Endothelial cell of umbilical vein (primary cell): ENCODE measurements at regions not wholly inside any gene's neighbourhood (a gene's known extent, or its start where the extent isn't known, plus 50 kb on each side); places are given as distances from the start of the nearest gene placed in this dataset.

Experiments used
- BruUV-seq: library from RNA; stranded (reverse); fragments of 400-500 nt; replicated peaks from 2 replicates; lab custom pipeline; 2021; lab: Mats Ljungman, UMichigan
- CTCF ChIA-PET: fragments of 300-600, 350-600 bp; sonication (Branson Sonifier 250); formaldehyde crosslinking; loops from one replicate; lab custom pipeline; 2021; ENCODE audit warnings: antibody characterized with exemption, inconsistent platforms; lab: Charles Lee
- POLR2A ChIA-PET: fragments of 300-600, 350-600 bp; sonication (Branson Sonifier 250); formaldehyde crosslinking; loops from one replicate; lab custom pipeline; 2021; ENCODE audit warnings: antibody characterized with exemption, inconsistent platforms; lab: Charles Lee
- DNase-seq: peaks from one replicate; pipeline ENCODE4 v3.0.0-alpha.2; 2011; ENCODE audit warnings: low read depth, low spot score
- FAIRE-seq: peaks from 2 replicates; lab custom pipeline; 2011; peaks lifted over from hg19 to GRCh38; lab: Jason Lieb, UNC
- H2AFZ ChIP-seq: 2 replicates; pipeline ENCODE4 v1.6.0; 2012; ENCODE audit warnings: low read depth, low read length, control low read depth, inconsistent platforms
- H3K27ac ChIP-seq: 2 replicates; pipeline ENCODE4 v1.5.1; 2011; ENCODE audit warnings: low read depth, mild to moderate bottlenecking, control low read depth, low read length, moderate library complexity; ENCODE audit not compliant: insufficient read depth
- H3K27me3 ChIP-seq, 2 experiments: 2 replicates each; pipeline versions ENCODE4 v1.6.0 to v1.6.1; 2011; ENCODE audit warnings: low read length in 2 of 2, mixed read lengths in 1 of 2; ENCODE audit not compliant: control insufficient read depth in 2 of 2, insufficient read depth in 2 of 2
- H3K36me3 ChIP-seq, 2 experiments: 2 replicates in 1 of 2; 3 replicates in 1 of 2; pipeline ENCODE4 v1.5.1; 2011; ENCODE audit warnings: low read length in 2 of 2, mild to moderate bottlenecking in 1 of 2, moderate library complexity in 1 of 2; ENCODE audit not compliant: control insufficient read depth in 2 of 2, insufficient read depth in 2 of 2; ENCODE audit errors: extremely low read depth in 1 of 2
- H3K4me1 ChIP-seq: 3 replicates; pipeline ENCODE4 v1.5.1; 2011; ENCODE audit warnings: mild to moderate bottlenecking, low read length; ENCODE audit not compliant: control insufficient read depth, insufficient read depth; ENCODE audit errors: extremely low read depth
- H3K4me2 ChIP-seq: 2 replicates; pipeline ENCODE4 v1.6.1; 2011; ENCODE audit warnings: low read length, control low read depth, mixed read lengths; ENCODE audit not compliant: insufficient read depth
- H3K4me3 ChIP-seq, 3 experiments: fragments of 200-600 bp in 1 of 3; sonication (generic), shearing (Covaris generic) in 1 of 3; replicated peaks in 1 of 3; 2 replicates each; pipeline ENCODE4 v1.5.1; 2011 to 2016; ENCODE audit warnings: control low read depth in 3 of 3, low read length in 3 of 3, mild to moderate bottlenecking in 2 of 3, inconsistent platforms in 1 of 3, low read depth in 1 of 3, moderate library complexity in 1 of 3; ENCODE audit not compliant: insufficient read depth in 1 of 3
- H3K79me2 ChIP-seq: 2 replicates; pipeline ENCODE4 v1.6.0; 2012; ENCODE audit warnings: low read length, inconsistent platforms; ENCODE audit not compliant: control insufficient read depth, insufficient read depth
- H3K9ac ChIP-seq: replicated peaks from 2 replicates; pipeline ENCODE3; 2011; ENCODE audit warnings: low read length, control low read depth; ENCODE audit not compliant: insufficient read depth; ENCODE audit errors: extremely low read depth
- H3K9me1 ChIP-seq: replicated peaks from 3 replicates; pipeline ENCODE4 v1.6.0; 2011; ENCODE audit warnings: mild to moderate bottlenecking, low read length; ENCODE audit not compliant: control insufficient read depth, insufficient read depth; ENCODE audit errors: extremely low read depth
- H3K9me3 ChIP-seq: replicated peaks from 2 replicates; pipeline ENCODE4 v1.5.1; 2012; ENCODE audit warnings: low read length, inconsistent platforms; ENCODE audit not compliant: control insufficient read depth, insufficient read depth
- H4K20me1 ChIP-seq: replicated peaks from 2 replicates; pipeline ENCODE3; 2011; ENCODE audit warnings: mild to moderate bottlenecking, low read length; ENCODE audit not compliant: control insufficient read depth, insufficient read depth; ENCODE audit errors: extremely low read depth
- CTCF ChIP-seq, 2 donors: IDR thresholded peaks; 1 replicate in 1 of 2; 2 replicates in 1 of 2; pipeline ENCODE4 v1.5.1; 2011; ENCODE audit warnings: low read length in 2 of 2, mild to moderate bottlenecking in 2 of 2, moderate library complexity in 2 of 2, control low read depth in 1 of 2, inconsistent platforms in 1 of 2, low read depth in 1 of 2; ENCODE audit not compliant: insufficient read depth in 1 of 2; ENCODE audit errors: extremely low read depth in 1 of 2
- EZH2 ChIP-seq: IDR thresholded peaks from 2 replicates; pipeline ENCODE4 v1.6.1; 2012; ENCODE audit warnings: borderline replicate concordance, low read depth, mild to moderate bottlenecking, moderate library complexity, low read length, inconsistent platforms; ENCODE audit not compliant: severe bottlenecking
- FOS ChIP-seq: IDR thresholded peaks from 2 replicates; pipeline ENCODE4 v1.6.1; 2011; ENCODE audit warnings: mild to moderate bottlenecking, low read length, moderate library complexity, borderline replicate concordance; ENCODE audit not compliant: insufficient read depth
- GATA2 ChIP-seq: IDR thresholded peaks from 2 replicates; pipeline ENCODE4 v1.7.0; 2011; ENCODE audit warnings: low read depth, mild to moderate bottlenecking, moderate library complexity, mixed read lengths, low read length; ENCODE audit not compliant: insufficient read length, insufficient read depth
- JUN ChIP-seq: IDR thresholded peaks from 2 replicates; pipeline ENCODE4 v1.6.1; 2011; ENCODE audit warnings: borderline replicate concordance, low read depth; ENCODE audit not compliant: insufficient read length, insufficient read depth
- MAX ChIP-seq: IDR thresholded peaks from 2 replicates; pipeline ENCODE4 v1.6.1; 2011; ENCODE audit not compliant: insufficient read depth, insufficient read length
- POLR2AphosphoS5 ChIP-seq: IDR thresholded peaks from 2 replicates; pipeline ENCODE4 v1.6.1; 2012; ENCODE audit warnings: low read depth, mild to moderate bottlenecking, control low read depth, low read length, moderate library complexity; ENCODE audit not compliant: insufficient read depth
- dilution Hi-C: fragments of 300-500 bp; cut with MboI; formaldehyde crosslinking; loops from one replicate; pipeline ENCODE4 v1.15.0; 2019; ENCODE audit warnings: low sequenced_read_pairs; ENCODE audit not compliant: extremely low pct_ligation_motif_present
- intact Hi-C: fragments of 100-400 bp; cut with micrococcal nuclease; formaldehyde crosslinking; loops from one replicate; pipeline ENCODE4 v1.10.0; 2022

DNA sequence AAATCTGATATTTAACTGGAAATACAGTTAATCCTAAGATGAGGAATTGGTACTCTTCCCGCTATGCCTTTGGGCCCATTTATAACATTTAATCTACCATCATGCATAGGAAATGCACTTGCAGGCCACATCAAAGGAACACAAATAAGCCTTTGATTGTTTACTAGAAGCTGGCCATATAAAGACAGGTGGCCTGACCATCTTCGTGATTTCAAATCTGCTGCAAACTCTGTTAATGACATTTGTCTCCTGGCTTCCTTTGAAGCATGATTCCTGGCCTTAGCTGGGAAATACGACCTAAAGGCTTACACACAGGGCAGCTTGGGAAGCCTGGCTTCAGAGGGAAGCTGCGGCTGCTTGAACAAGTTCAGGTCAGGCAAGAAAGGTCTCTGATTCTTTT is 552.1 kb downstream of the CDH26 start:
- Histone ChIP-seq H3K4me3 (no peak overlapping the region), H3K27me3 (no peaks in the 10 kb centered on the region), H3K9me3 (peaks cover 6% of the 10 kb centered on the region), H3K9ac (no peak overlapping the region), H3K9me1 (no peaks in the 10 kb centered on the region), H3K36me3 (no peaks in the 10 kb centered on the region), H2AFZ (no peak overlapping the region), H3K4me1 (no peaks in the 10 kb centered on the region), H3K27ac (no peak overlapping the region), H3K79me2 (no peaks in the 10 kb centered on the region), H4K20me1 (no peaks in the 10 kb centered on the region), H3K4me2 (no peak overlapping the region)
- TF ChIP-seq EZH2 (no peak), POLR2AphosphoS5 (no peak), FOS (no peak), JUN (no peak), GATA2 (no peak), MAX (no peak), CTCF (IDR thresholded peaks at IDR 0.05; ENCODE audit: extremely low read depth in 1 of 2, insufficient read depth in 1 of 2, low read depth in 1 of 2, low read length in 2 of 2) (no peak)
- no peak for FAIRE-seq
- POLR2A ChIA-PET: no interaction called here
- CTCF ChIA-PET: no interaction called here
- BruUV-seq: no TSS peak
- dilution Hi-C loops: no loop called here
- intact Hi-C loops: no loop called here
- no peak for DNase-seq
